OCI-LY1 (cell line): ENCODE measurements at regions not wholly inside any gene's neighbourhood (a gene's known extent, or its start where the extent isn't known, plus 50 kb on each side); places are given as distances from the start of the nearest gene placed in this dataset.

Experiments
- CTCF ChIP-seq: fragments of 200-600 bp; sonication (generic), shearing (Covaris generic); IDR thresholded peaks from 2 replicates; pipeline ENCODE4 v1.5.1; 2017; ENCODE audit warnings: mild to moderate bottlenecking, antibody characterized with exemption, low read length, moderate library complexity, mixed read lengths
- EZH2 ChIP-seq: fragments of 200-600 bp; sonication (generic), shearing (Covaris generic); IDR thresholded peaks from 2 replicates; pipeline ENCODE4 v1.8.0; 2017; ENCODE audit warnings: borderline replicate concordance, mixed run types, mild to moderate bottlenecking, antibody characterized with exemption, low read length, moderate library complexity, mixed read lengths

- TF ChIP-seq EZH2 (no peak), CTCF (no peak)
Measured at GRCh38 chr17:22203208-22203715, 510.9 kb downstream of the KCNJ18 start.
